ENCODE measurements at regions not wholly inside any gene's neighbourhood (a gene's known extent, or its start where the extent isn't known, plus 50 kb on each side); places are given as distances from the start of the nearest gene placed in this dataset.

DNA sequence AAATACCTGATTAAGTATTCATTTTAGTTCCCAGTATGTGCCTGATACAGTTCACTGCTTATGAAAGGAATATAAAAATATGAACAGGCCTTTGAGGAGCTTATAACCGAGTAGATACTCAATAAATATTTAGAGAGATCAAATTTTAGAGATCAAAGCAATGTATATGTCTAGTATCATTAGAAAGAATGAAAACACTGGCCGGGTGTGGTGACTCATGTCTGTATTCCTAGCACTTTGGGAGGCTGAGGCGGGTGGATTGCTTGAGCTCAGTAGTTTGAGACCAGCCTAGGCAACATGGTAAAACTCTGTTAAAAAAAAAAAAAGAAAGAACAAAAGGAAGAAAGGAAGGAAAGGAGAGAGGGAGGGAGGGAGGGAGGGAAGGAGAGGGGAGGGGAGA lies 113.2 kb upstream of the EEA1 start:
- Histone ChIP-seq H3K27me3 (no peaks in the 10 kb centered on the region), H3K9me3 (no peaks in the 10 kb centered on the region), H3K4me3 (no peak overlapping the region), H3K36me3 (no peaks in the 10 kb centered on the region), H3K27ac (no peak overlapping the region), H3K4me1 (no peaks in the 10 kb centered on the region)
- 70 to 78% methylated on average over 3 of the region's 3 CpGs for WGBS, 2 donors
- TF ChIP-seq EP300 (IDR thresholded peaks at IDR 0.05) (no peak), POLR2A (IDR thresholded peaks at IDR 0.05) (no peak)
- TF ChIP-seq, protein P1, sequence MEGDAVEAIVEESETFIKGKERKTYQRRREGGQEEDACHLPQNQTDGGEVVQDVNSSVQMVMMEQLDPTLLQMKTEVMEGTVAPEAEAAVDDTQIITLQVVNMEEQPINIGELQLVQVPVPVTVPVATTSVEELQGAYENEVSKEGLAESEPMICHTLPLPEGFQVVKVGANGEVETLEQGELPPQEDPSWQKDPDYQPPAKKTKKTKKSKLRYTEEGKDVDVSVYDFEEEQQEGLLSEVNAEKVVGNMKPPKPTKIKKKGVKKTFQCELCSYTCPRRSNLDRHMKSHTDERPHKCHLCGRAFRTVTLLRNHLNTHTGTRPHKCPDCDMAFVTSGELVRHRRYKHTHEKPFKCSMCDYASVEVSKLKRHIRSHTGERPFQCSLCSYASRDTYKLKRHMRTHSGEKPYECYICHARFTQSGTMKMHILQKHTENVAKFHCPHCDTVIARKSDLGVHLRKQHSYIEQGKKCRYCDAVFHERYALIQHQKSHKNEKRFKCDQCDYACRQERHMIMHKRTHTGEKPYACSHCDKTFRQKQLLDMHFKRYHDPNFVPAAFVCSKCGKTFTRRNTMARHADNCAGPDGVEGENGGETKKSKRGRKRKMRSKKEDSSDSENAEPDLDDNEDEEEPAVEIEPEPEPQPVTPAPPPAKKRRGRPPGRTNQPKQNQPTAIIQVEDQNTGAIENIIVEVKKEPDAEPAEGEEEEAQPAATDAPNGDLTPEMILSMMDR (IDR thresholded peaks at IDR 0.05), result no peak
- DNase-seq (ENCODE audit: low spot score in 2 of 2), result no peak

DNA sequence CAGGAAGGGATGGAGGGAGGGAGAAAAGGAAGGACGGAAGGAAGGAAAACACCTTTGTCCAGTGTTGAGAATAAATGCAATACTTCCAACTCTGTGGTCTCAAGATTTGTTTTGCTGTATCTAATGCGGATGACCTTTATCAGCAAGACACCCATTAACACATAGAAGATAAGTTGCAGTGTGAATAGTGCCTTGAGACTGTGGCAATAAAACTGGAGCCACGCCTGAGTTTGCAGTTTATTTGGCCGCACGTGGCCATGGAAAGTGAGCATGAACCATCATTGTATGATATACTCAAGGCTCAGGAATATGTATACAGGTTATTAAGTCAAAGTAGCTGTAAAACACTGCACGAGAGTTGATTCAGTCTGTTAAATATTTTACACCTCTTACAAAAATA lies 113.6 kb upstream of the EEA1 start:
- no peaks in the 10 kb centered on the region for H3K27me3 ChIP-seq
- no peak overlapping the region for H3K4me3 ChIP-seq
- 73 to 77% methylated on average over 6 of the region's 6 CpGs for WGBS, 2 donors
- H3K4me1 ChIP-seq, result no peaks in the 10 kb centered on the region
- no peak overlapping the region for H3K27ac ChIP-seq
- H3K36me3 ChIP-seq, result no peaks in the 10 kb centered on the region
- no peak for DNase-seq (ENCODE audit: low spot score in 2 of 2)
- H3K9me3 ChIP-seq, result no peaks in the 10 kb centered on the region
- no peak for TF ChIP-seq EP300 (IDR thresholded peaks at IDR 0.05)
- no peak for TF ChIP-seq POLR2A (IDR thresholded peaks at IDR 0.05)
- TF ChIP-seq, protein P1 (IDR thresholded peaks at IDR 0.05), result no peak

DNA sequence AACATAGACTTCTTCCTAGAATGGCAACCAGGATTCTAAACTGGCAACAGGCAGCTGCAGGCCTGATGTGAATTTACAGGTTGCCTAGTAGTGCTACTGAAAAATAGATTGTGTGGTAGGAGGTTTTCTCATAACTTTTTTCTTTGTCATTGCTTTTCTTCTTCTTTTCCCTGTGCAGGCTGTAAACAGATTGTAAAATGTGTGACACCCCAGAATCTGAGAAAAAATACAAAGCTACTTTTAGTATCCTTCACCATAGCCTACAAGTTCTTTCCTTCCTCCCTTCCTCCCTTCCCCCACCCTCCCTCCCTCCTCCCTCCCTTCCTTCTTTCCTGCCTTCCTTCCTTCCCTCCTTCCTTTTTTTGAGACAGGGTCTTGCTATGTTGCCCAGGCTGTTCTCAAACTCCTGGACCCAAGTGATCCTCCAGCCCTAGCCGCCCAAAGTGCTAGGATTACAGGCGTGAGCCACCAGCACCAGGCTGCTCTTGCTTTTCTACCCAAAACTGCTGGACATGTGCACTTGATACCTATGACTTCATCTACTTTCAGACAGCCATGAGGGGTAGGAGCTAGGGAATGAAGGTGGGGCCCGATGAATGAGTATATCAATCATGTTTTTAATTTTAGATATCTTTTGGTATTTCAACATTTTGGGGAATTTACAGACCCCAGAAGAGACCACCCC lies 114.2 kb upstream of the EEA1 start:
- Histone ChIP-seq H3K9me3 (no peaks in the 10 kb centered on the region), H3K36me3 (no peaks in the 10 kb centered on the region), H3K27ac (no peak overlapping the region), H3K27me3 (no peaks in the 10 kb centered on the region), H3K4me3 (no peak overlapping the region), H3K4me1 (no peaks in the 10 kb centered on the region)
- no peak for DNase-seq (ENCODE audit: low spot score in 2 of 2)
- no peak for TF ChIP-seq EP300 (IDR thresholded peaks at IDR 0.05)
- TF ChIP-seq POLR2A (IDR thresholded peaks at IDR 0.05), result no peak
- TF ChIP-seq, protein P1 (IDR thresholded peaks at IDR 0.05), result no peak
- 92% methylated on average over 3 of the region's 3 CpGs for WGBS, 2 donors

DNA sequence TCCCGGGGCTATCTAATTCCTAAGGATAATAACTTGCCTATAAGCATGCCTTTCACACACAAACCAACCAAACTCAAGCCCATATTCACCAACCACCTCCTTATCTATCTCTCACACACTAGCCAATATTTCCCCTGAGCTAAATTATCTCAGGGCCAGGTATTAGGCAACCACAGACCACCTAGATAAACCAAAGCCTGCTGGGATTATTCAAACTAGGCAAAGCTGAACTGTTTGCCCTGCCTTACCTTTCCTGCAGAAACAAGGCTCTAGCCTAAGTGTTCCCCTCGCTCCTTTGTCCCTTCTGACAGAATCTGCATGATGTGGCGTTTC lies 114.7 kb upstream of the EEA1 start:
- no peaks in the 10 kb centered on the region for H3K9me3 ChIP-seq
- H3K4me1 ChIP-seq, result no peaks in the 10 kb centered on the region
- no peak overlapping the region for H3K27ac ChIP-seq
- DNase-seq (ENCODE audit: low spot score in 2 of 2), result no peak
- no peak overlapping the region for H3K4me3 ChIP-seq
- WGBS, 2 donors, result 91 to 95% methylated on average over 3 of the region's 3 CpGs
- H3K27me3 ChIP-seq, result no peaks in the 10 kb centered on the region
- no peak for TF ChIP-seq EP300 (IDR thresholded peaks at IDR 0.05)
- TF ChIP-seq, protein P1 (IDR thresholded peaks at IDR 0.05), result no peak
- TF ChIP-seq POLR2A (IDR thresholded peaks at IDR 0.05), result no peak
- no peaks in the 10 kb centered on the region for H3K36me3 ChIP-seq

DNA sequence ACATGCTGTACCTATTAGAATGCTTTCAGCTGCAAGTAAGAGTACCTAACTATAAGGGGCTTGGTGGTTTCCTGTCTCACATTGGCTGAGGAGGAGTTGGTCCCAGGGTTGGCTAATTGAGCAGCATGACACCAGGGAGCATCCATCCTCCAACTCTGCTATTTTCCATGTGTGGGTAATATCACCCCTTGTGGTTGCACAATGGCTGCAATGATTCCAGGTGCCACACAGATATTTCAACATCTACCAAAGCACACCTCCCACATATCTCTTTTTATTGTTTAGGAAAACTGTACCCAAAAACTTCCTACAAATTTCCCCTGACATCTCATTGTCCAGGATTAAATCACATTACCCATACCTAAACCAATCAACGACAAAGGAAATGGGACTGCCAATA lies 118.0 kb upstream of the EEA1 start:
- Histone ChIP-seq H3K4me1 (no peaks in the 10 kb centered on the region), H3K4me3 (no peak overlapping the region), H3K27me3 (no peaks in the 10 kb centered on the region), H3K9me3 (no peaks in the 10 kb centered on the region), H3K36me3 (no peaks in the 10 kb centered on the region), H3K27ac (no peak overlapping the region)
- 94 to 100% methylated on average over 1 of the region's 1 CpG for WGBS, 2 donors
- DNase-seq (ENCODE audit: low spot score in 2 of 2), result no peak
- TF ChIP-seq EP300 (IDR thresholded peaks at IDR 0.05) (no peak), POLR2A (IDR thresholded peaks at IDR 0.05) (no peak)
- TF ChIP-seq, protein P1 (IDR thresholded peaks at IDR 0.05), result no peak

Measured in tibial nerve (tissue), 4 donors.